OCI-LY1 (cell line): ENCODE measurements at regions not wholly inside any gene's neighbourhood (a gene's known extent, or its start where the extent isn't known, plus 50 kb on each side); places are given as distances from the start of the nearest gene placed in this dataset.
"Not testable (repeated sequence)": the region's sequence is repeated elsewhere in the genome, so short reads cannot be mapped to it uniquely, and the experiment has no call there.

Experiments used
- H2AFZ ChIP-seq: fragments of 200-600 bp; sonication (generic), shearing (Covaris generic); 2 replicates; pipeline ENCODE4 v1.6.0; 2014; ENCODE audit warnings: antibody characterized with exemption, mild to moderate bottlenecking, low read length
- H3F3A ChIP-seq: fragments of 200-600 bp; sonication (generic), shearing (Covaris generic); 2 replicates; pipeline ENCODE4 v1.6.0; 2014; ENCODE audit warnings: mild to moderate bottlenecking, antibody characterized with exemption, low read length, moderate library complexity; ENCODE audit not compliant: insufficient read depth
- H3K27ac ChIP-seq: fragments of 200-600 bp; sonication (generic); 2 replicates; pipeline ENCODE4 v1.5.1; 2014; ENCODE audit warnings: low read length, mixed run types, mild to moderate bottlenecking, low read depth; ENCODE audit not compliant: poor library complexity, severe bottlenecking
- H3K27me3 ChIP-seq: fragments of 200-600 bp; sonication (generic); 2 replicates; pipeline ENCODE4 v1.6.0; 2014; ENCODE audit warnings: antibody characterized with exemption, mild to moderate bottlenecking, low read length, moderate library complexity; ENCODE audit not compliant: insufficient read depth
- H3K36me3 ChIP-seq: fragments of 200-600 bp; sonication (generic); 2 replicates; pipeline ENCODE4 v1.6.1; 2014; ENCODE audit warnings: mild to moderate bottlenecking, antibody characterized with exemption, low read length, moderate library complexity, mixed read lengths; ENCODE audit not compliant: insufficient read depth
- H3K4me1 ChIP-seq: fragments of 200-600 bp; sonication (generic); 2 replicates; pipeline ENCODE4 v1.5.1; 2014; ENCODE audit warnings: mild to moderate bottlenecking, low read length, moderate library complexity; ENCODE audit not compliant: insufficient read depth, severe bottlenecking
- H3K4me2 ChIP-seq: fragments of 200-600 bp; sonication (generic), shearing (Covaris generic); 2 replicates; pipeline ENCODE4 v1.6.1; 2014; ENCODE audit warnings: low read length
- H3K4me3 ChIP-seq: fragments of 200-600 bp; sonication (generic); 2 replicates; pipeline ENCODE4 v1.5.1; 2014; ENCODE audit warnings: low read length, low read depth, mild to moderate bottlenecking, mixed read lengths; ENCODE audit not compliant: poor library complexity, severe bottlenecking
- H3K79me2 ChIP-seq: fragments of 200-600 bp; shearing (Covaris generic); 2 replicates; pipeline ENCODE4 v1.6.1; 2016; ENCODE audit warnings: mixed run types, low read length, mixed read lengths; ENCODE audit not compliant: insufficient read depth
- H3K9ac ChIP-seq: fragments of 200-600 bp; sonication (generic), shearing (Covaris generic); 2 replicates; pipeline ENCODE4 v1.6.1; 2014; ENCODE audit warnings: mild to moderate bottlenecking, low read length, mixed read lengths
- H3K9me2 ChIP-seq: fragments of 200-600 bp; sonication (generic), shearing (Covaris generic); 2 replicates; pipeline ENCODE4 v1.6.1; 2014; ENCODE audit warnings: low read depth, mild to moderate bottlenecking, low read length, mixed read lengths
- H3K9me3 ChIP-seq: fragments of 200-600 bp; shearing (Covaris generic); 2 replicates; pipeline ENCODE4 v1.6.1; 2014; ENCODE audit warnings: low read length, mixed read lengths
- H4K20me1 ChIP-seq: fragments of 200-600 bp; sonication (generic), shearing (Covaris generic); 2 replicates; pipeline ENCODE4 v1.6.0; 2016; ENCODE audit warnings: mild to moderate bottlenecking, low read length; ENCODE audit not compliant: insufficient read depth
- CTCF ChIP-seq: fragments of 200-600 bp; sonication (generic), shearing (Covaris generic); IDR thresholded peaks from 2 replicates; pipeline ENCODE4 v1.5.1; 2017; ENCODE audit warnings: mild to moderate bottlenecking, antibody characterized with exemption, low read length, moderate library complexity, mixed read lengths
- EZH2 ChIP-seq: fragments of 200-600 bp; sonication (generic), shearing (Covaris generic); IDR thresholded peaks from 2 replicates; pipeline ENCODE4 v1.8.0; 2017; ENCODE audit warnings: borderline replicate concordance, mixed run types, mild to moderate bottlenecking, antibody characterized with exemption, low read length, moderate library complexity, mixed read lengths

- Histone ChIP-seq H3K9ac (no peak overlapping the region), H3K27ac (no peak overlapping the region), H3K9me2 (no peaks in the 10 kb centered on the region), H3F3A (no peaks in the 10 kb centered on the region), H4K20me1 (no peaks in the 10 kb centered on the region), H3K4me2 (no peak overlapping the region), H3K4me1 (no peaks in the 10 kb centered on the region), H2AFZ (no peak overlapping the region), H3K79me2 (no peaks in the 10 kb centered on the region), H3K9me3 (no peaks in the 10 kb centered on the region), H3K4me3 (no peak overlapping the region), H3K27me3 (no peaks in the 10 kb centered on the region), H3K36me3 (no peaks in the 10 kb centered on the region)
- TF ChIP-seq EZH2 (no peak), CTCF (no peak)
Measured at GRCh38 chr20:53808733-53809132, 215.1 kb upstream of the ZNF217 start.

- not testable (repeated sequence) for H2AFZ ChIP-seq, H4K20me1 ChIP-seq, H3F3A ChIP-seq, H3K4me3 ChIP-seq, H3K27ac ChIP-seq, H3K36me3 ChIP-seq, H3K4me2 ChIP-seq, H3K9me3 ChIP-seq, H3K27me3 ChIP-seq, H3K9me2 ChIP-seq, H3K9ac ChIP-seq, H3K4me1 ChIP-seq, H3K79me2 ChIP-seq
Measured at GRCh38 chr20:53808302-53808701, 214.7 kb upstream of the ZNF217 start.

DNA sequence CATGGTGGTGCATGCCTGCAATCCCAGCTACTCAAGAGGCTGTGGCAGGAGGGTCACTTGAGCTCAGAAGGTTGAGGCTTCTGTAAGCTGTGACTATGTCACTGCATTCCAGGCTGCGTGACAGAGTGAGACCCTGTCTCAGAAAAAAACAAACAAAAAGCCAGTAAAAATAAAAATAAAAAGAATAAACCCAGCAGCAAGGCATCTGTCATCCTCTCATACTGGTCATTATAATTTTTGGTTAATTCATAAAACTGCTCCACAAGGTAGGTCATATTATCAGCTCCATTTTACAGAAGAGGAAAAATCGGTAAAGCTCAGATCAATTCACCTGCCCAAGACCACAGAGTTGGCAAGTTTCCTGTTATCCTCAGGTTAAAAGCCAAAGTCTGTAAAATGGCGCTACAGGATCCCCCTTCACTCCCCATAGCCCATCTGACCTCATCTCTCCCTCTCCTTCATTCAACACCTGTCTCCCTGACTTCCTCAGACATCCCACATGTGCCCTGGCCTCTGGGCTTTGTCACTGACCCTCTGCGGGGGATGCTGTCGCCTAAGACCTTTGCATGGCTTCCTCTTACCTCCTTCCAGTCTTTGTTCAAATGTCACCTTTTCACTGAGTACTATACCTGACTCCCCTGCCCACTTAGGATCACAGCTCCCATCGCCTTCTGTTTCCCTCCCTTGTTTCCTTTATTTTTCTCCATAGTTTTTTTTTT, 213.2 kb upstream of the ZNF217 start:
- no peak overlapping the region for H3K27ac ChIP-seq
- no peaks in the 10 kb centered on the region for H3K9me3 ChIP-seq
- no peak overlapping the region for H3K4me3 ChIP-seq
- H4K20me1 ChIP-seq: no peaks in the 10 kb centered on the region
- H3F3A ChIP-seq: no peaks in the 10 kb centered on the region
- H3K36me3 ChIP-seq: no peaks in the 10 kb centered on the region
- H3K27me3 ChIP-seq: no peaks in the 10 kb centered on the region
- TF ChIP-seq EZH2: no peak
- TF ChIP-seq CTCF: no peak
- H3K79me2 ChIP-seq: no peaks in the 10 kb centered on the region
- H2AFZ ChIP-seq: no peak overlapping the region
- H3K9me2 ChIP-seq: no peaks in the 10 kb centered on the region
- no peak overlapping the region for H3K9ac ChIP-seq
- H3K4me1 ChIP-seq: peaks cover 4% of the 10 kb centered on the region
- no peak overlapping the region for H3K4me2 ChIP-seq

- Histone ChIP-seq H3F3A (no peaks in the 10 kb centered on the region), H3K4me1 (peaks cover 13% of the 10 kb centered on the region), H3K36me3 (no peaks in the 10 kb centered on the region), H3K4me2 (no peak overlapping the region), H4K20me1 (no peaks in the 10 kb centered on the region), H3K4me3 (no peak overlapping the region), H3K79me2 (no peaks in the 10 kb centered on the region), H3K9me3 (no peaks in the 10 kb centered on the region), H3K27me3 (no peaks in the 10 kb centered on the region), H3K27ac (no peak overlapping the region), H3K9ac (no peak overlapping the region), H3K9me2 (no peaks in the 10 kb centered on the region), H2AFZ (no peak overlapping the region)
- TF ChIP-seq EZH2 (no peak), CTCF (no peak)
Measured at GRCh38 chr20:53805895-53806384, 212.3 kb upstream of the ZNF217 start.
